ENCODE measurements at regions not wholly inside any gene's neighbourhood (a gene's known extent, or its start where the extent isn't known, plus 50 kb on each side); places are given as distances from the start of the nearest gene placed in this dataset.
"Not testable (repeated sequence)": the region's sequence is repeated elsewhere in the genome, so short reads cannot be mapped to it uniquely, and the experiment has no call there.

DNA sequence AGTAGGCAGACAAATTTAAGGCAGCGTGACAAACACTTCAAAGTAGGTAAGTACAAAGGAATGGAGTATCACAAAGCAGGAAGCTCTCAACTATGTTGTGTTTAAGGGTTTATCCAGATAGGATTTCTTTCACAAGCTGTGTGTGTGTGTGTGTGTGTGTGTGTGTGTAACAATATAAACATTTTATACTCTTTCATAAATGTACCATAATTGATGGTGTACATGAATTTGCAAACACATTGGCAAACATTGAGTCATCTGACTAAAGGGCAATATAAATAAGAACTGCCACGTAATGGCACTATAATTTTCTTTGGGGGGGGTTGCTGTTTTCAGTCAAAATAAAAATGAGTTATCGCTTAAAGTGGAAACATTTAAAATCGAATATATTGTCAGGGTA is 1004.4 kb upstream of the DDX18 start:
- no peak for DNase-seq (ENCODE audit: low spot score, unreplicated experiment)
- no peak overlapping the region for H3K4me3 Mint-ChIP-seq (ENCODE audit: low read depth)
- no peaks in the 10 kb centered on the region for H3K27me3 Mint-ChIP-seq
- no peak overlapping the region for H3K27ac Mint-ChIP-seq
- TF ChIP-seq CTCF (IDR thresholded peaks at IDR 0.05; ENCODE audit: unreplicated experiment), result no peak
- peaks cover 4% of the 10 kb centered on the region for H3K9me3 Mint-ChIP-seq (ENCODE audit: low read depth)
- H3K36me3 Mint-ChIP-seq (ENCODE audit: insufficient read depth), result no peaks in the 10 kb centered on the region
- H3K4me1 Mint-ChIP-seq (ENCODE audit: low read depth), result peaks cover 10% of the 10 kb centered on the region

- TF ChIP-seq CTCF (IDR thresholded peaks at IDR 0.05; ENCODE audit: unreplicated experiment), result no peak
- Mint-ChIP-seq H3K4me3 (ENCODE audit: low read depth) (no peak overlapping the region), H3K9me3 (ENCODE audit: low read depth) (peaks cover 4% of the 10 kb centered on the region), H3K4me1 (ENCODE audit: low read depth) (peaks cover 9% of the 10 kb centered on the region), H3K27ac (no peak overlapping the region), H3K27me3 (no peaks in the 10 kb centered on the region), H3K36me3 (ENCODE audit: insufficient read depth) (no peaks in the 10 kb centered on the region)
- DNase-seq (ENCODE audit: low spot score, unreplicated experiment), result no peak
Observed at GRCh38 chr2:116810645-116811044, 1003.8 kb upstream of the DDX18 start.

DNA sequence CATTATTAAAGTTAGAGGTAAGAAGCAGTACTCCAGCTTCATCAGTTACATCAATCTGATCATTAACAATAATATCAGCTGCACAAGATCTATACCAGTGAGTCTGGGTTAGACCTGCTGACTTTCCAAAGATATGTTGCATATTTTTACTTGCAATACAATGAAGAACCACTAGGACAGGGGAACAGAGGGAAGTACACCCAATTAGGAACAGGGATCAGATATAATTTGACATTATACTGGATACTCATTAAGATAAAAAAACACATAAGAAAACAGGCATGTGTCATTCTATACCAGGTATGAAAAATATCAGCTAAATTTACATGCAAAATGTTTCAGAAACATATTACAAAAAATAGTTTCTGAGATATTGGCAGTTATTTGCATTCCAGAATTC is 995.1 kb upstream of the DDX18 start:
- TF ChIP-seq CTCF (IDR thresholded peaks at IDR 0.05; ENCODE audit: unreplicated experiment), result peak; percentile 41
- no peaks in the 10 kb centered on the region for H3K36me3 Mint-ChIP-seq (ENCODE audit: insufficient read depth)
- H3K27me3 Mint-ChIP-seq, result no peaks in the 10 kb centered on the region
- H3K4me3 Mint-ChIP-seq (ENCODE audit: low read depth), result no peak overlapping the region
- no peak overlapping the region for H3K27ac Mint-ChIP-seq
- DNase-seq (ENCODE audit: low spot score, unreplicated experiment), result no peak
- no peaks in the 10 kb centered on the region for H3K9me3 Mint-ChIP-seq (ENCODE audit: low read depth)
- no peaks in the 10 kb centered on the region for H3K4me1 Mint-ChIP-seq (ENCODE audit: low read depth)

DNA sequence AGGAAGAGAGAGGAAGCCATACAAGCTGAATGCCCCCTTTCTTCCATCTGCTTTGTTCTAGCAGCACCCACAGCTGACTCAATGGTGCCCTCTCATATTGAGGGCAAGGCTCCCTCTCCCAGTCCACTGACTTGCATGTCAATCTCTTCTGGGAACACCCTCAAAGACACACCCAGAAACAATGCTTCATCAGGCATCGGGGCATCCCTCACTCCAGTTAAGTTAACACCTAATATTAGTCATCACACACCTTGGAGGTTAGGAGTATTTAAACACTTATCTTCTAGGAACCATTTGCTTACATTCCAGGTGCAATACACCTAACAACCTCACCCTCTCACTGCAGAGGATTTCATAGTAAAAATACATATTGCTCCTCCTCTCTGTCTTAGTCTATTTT is 993.5 kb upstream of the DDX18 start:
- H3K27me3 Mint-ChIP-seq, result no peaks in the 10 kb centered on the region
- DNase-seq (ENCODE audit: low spot score, unreplicated experiment), result no peak
- no peak overlapping the region for H3K27ac Mint-ChIP-seq
- H3K4me3 Mint-ChIP-seq (ENCODE audit: low read depth), result no peak overlapping the region
- no peaks in the 10 kb centered on the region for H3K9me3 Mint-ChIP-seq (ENCODE audit: low read depth)
- TF ChIP-seq CTCF (IDR thresholded peaks at IDR 0.05; ENCODE audit: unreplicated experiment), result no peak
- H3K4me1 Mint-ChIP-seq (ENCODE audit: low read depth), result no peaks in the 10 kb centered on the region
- H3K36me3 Mint-ChIP-seq (ENCODE audit: insufficient read depth), result no peaks in the 10 kb centered on the region

DNA sequence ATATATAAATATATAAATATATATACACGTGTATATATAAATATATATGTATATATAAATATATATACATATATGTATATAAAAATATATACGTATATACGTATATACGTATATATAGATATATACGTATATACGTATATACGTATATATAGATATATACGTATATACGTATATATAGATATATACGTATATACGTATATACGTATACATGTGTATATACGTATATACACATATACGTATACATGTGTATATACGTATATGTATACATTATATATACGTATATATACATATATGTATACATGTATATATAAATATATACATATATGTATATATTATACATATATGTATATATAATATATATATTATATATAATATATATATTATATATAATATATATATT is 984.9 kb upstream of the DDX18 start:
- not testable (repeated sequence) for H3K4me3 Mint-ChIP-seq (ENCODE audit: low read depth); H3K36me3 Mint-ChIP-seq (ENCODE audit: insufficient read depth); H3K27me3 Mint-ChIP-seq; H3K27ac Mint-ChIP-seq; H3K4me1 Mint-ChIP-seq (ENCODE audit: low read depth); H3K9me3 Mint-ChIP-seq (ENCODE audit: low read depth); DNase-seq (ENCODE audit: low spot score, unreplicated experiment)

DNA sequence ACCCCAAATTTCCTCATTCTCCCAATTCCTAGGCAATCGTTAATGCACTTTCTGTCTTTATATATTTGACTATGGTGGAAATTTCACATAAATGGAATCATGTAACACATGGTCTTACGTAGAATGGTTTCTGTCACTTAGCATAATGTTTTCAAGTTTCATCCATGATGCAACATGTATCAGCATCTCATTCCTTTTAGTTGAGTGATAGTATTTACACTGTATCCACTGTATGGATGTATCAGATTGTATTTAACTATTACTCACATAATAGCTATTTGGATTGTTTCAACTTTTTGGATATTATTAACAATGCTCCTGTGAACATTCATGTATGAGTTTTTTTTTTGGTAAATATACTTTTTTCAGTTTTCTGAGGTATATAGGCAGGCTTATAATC is 982.3 kb upstream of the DDX18 start:
- Mint-ChIP-seq H3K27ac (no peak overlapping the region), H3K36me3 (ENCODE audit: insufficient read depth) (no peaks in the 10 kb centered on the region), H3K9me3 (ENCODE audit: low read depth) (peaks cover 3% of the 10 kb centered on the region), H3K27me3 (no peaks in the 10 kb centered on the region), H3K4me3 (ENCODE audit: low read depth) (no peak overlapping the region), H3K4me1 (ENCODE audit: low read depth) (no peaks in the 10 kb centered on the region)
- no peak for TF ChIP-seq CTCF (IDR thresholded peaks at IDR 0.05; ENCODE audit: unreplicated experiment)
- DNase-seq (ENCODE audit: low spot score, unreplicated experiment), result no peak
